ENCODE measurements at regions not wholly inside any gene's neighbourhood (a gene's known extent, or its start where the extent isn't known, plus 50 kb on each side); places are given as distances from the start of the nearest gene placed in this dataset.

DNA sequence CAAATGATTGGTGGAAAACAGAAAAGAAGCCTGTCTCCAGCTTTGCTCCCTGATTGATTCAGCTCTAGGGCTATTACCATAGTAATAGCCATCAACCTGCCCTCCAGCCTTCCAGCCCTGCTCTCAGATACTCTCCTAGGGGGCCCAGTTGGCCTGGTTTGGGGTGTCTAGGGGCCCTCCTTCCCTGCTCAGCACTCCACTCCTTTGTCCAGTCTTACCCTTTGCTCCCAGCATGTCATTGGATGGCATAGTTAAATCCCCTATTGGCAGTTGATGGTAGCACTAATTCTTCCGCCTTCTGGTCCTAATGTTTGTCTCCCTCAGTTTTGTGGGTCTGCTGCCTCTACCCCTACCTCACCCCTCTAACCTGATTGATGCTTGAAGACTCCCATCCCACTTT lies 175.4 kb upstream of the PELI2 start:
- TF ChIP-seq CTCF (IDR thresholded peaks at IDR 0.05) (no peak), POLR2A (IDR thresholded peaks at IDR 0.05) (no peak)
